ENCODE measurements at regions not wholly inside any gene's neighbourhood (a gene's known extent, or its start where the extent isn't known, plus 50 kb on each side); places are given as distances from the start of the nearest gene placed in this dataset.

- H3K9me3 Mint-ChIP-seq (ENCODE audit: unreplicated experiment), result no peaks in the 10 kb centered on the region
Measured at GRCh38 chr17:33779234-33779591, 475.9 kb upstream of the CCL2 start.

GRCh38 chr17:33785281-33785680, 469.8 kb upstream of the CCL2 start:
- Mint-ChIP-seq H3K4me3 (ENCODE audit: unreplicated experiment) (no peak overlapping the region), H3K27me3 (ENCODE audit: unreplicated experiment) (no peaks in the 10 kb centered on the region), H3K9me3 (ENCODE audit: unreplicated experiment) (no peaks in the 10 kb centered on the region), H3K27ac (ENCODE audit: unreplicated experiment) (no peak overlapping the region), H3K4me1 (ENCODE audit: unreplicated experiment) (no peaks in the 10 kb centered on the region), H3K36me3 (ENCODE audit: unreplicated experiment) (no peaks in the 10 kb centered on the region)
- no peak for DNase-seq (ENCODE audit: extremely low spot score, unreplicated experiment)
- no peak for TF ChIP-seq CTCF (IDR thresholded peaks at IDR 0.05)

More at GRCh38 chr17:33779234-33779591, 475.9 kb upstream of the CCL2 start:
- Mint-ChIP-seq H3K27me3 (ENCODE audit: unreplicated experiment) (no peaks in the 10 kb centered on the region), H3K36me3 (ENCODE audit: unreplicated experiment) (no peaks in the 10 kb centered on the region), H3K4me3 (ENCODE audit: unreplicated experiment) (no peak overlapping the region), H3K27ac (ENCODE audit: unreplicated experiment) (no peak overlapping the region), H3K4me1 (ENCODE audit: unreplicated experiment) (no peaks in the 10 kb centered on the region)
- TF ChIP-seq CTCF (IDR thresholded peaks at IDR 0.05), result peak; percentile 86
- no peak for DNase-seq (ENCODE audit: extremely low spot score, unreplicated experiment)

DNA sequence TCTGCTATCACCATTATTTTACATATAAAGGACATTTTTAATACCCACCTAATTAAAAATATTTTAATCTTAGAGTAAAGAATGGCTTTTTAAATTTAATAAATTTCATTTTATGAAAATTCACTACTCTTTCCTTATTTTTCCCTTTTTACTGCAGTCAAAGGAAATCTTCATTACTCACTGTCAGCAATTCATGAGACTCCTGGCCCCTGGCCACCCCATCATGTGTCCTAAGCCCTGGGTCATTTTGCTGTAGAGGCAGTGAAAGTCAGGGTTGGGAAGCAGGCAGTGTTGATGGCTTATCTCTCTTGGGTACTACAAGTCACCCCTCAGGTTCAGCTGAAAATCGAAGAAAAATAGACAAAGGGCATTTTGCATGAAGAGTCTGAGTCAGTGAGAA, 468.6 kb upstream of the CCL2 start:
- TF ChIP-seq CTCF (IDR thresholded peaks at IDR 0.05), result no peak
- Mint-ChIP-seq H3K36me3 (ENCODE audit: unreplicated experiment) (no peaks in the 10 kb centered on the region), H3K27me3 (ENCODE audit: unreplicated experiment) (no peaks in the 10 kb centered on the region), H3K4me1 (ENCODE audit: unreplicated experiment) (no peaks in the 10 kb centered on the region), H3K27ac (ENCODE audit: unreplicated experiment) (no peak overlapping the region), H3K4me3 (ENCODE audit: unreplicated experiment) (no peak overlapping the region), H3K9me3 (ENCODE audit: unreplicated experiment) (no peaks in the 10 kb centered on the region)
- no peak for DNase-seq (ENCODE audit: extremely low spot score, unreplicated experiment)

GRCh38 chr17:33789658-33790057, 465.4 kb upstream of the CCL2 start:
- Mint-ChIP-seq H3K27ac (ENCODE audit: unreplicated experiment) (no peak overlapping the region), H3K4me3 (ENCODE audit: unreplicated experiment) (no peak overlapping the region), H3K4me1 (ENCODE audit: unreplicated experiment) (no peaks in the 10 kb centered on the region), H3K36me3 (ENCODE audit: unreplicated experiment) (no peaks in the 10 kb centered on the region), H3K9me3 (ENCODE audit: unreplicated experiment) (no peaks in the 10 kb centered on the region), H3K27me3 (ENCODE audit: unreplicated experiment) (no peaks in the 10 kb centered on the region)
- TF ChIP-seq CTCF (IDR thresholded peaks at IDR 0.05), result no peak
- no peak for DNase-seq (ENCODE audit: extremely low spot score, unreplicated experiment)

- H3K27me3 Mint-ChIP-seq (ENCODE audit: unreplicated experiment), result no peaks in the 10 kb centered on the region
- no peak overlapping the region for H3K27ac Mint-ChIP-seq (ENCODE audit: unreplicated experiment)
- TF ChIP-seq CTCF (IDR thresholded peaks at IDR 0.05), result no peak
- no peak for DNase-seq (ENCODE audit: extremely low spot score, unreplicated experiment)
- H3K9me3 Mint-ChIP-seq (ENCODE audit: unreplicated experiment), result no peaks in the 10 kb centered on the region
- no peaks in the 10 kb centered on the region for H3K36me3 Mint-ChIP-seq (ENCODE audit: unreplicated experiment)
- H3K4me1 Mint-ChIP-seq (ENCODE audit: unreplicated experiment), result no peaks in the 10 kb centered on the region
- H3K4me3 Mint-ChIP-seq (ENCODE audit: unreplicated experiment), result no peak overlapping the region
Measured at GRCh38 chr17:33797181-33797580, 457.9 kb upstream of the CCL2 start.

Measured in osteocyte (in vitro differentiated cells).